SK-N-SH (cell line): ENCODE measurements at regions not wholly inside any gene's neighbourhood (a gene's known extent, or its start where the extent isn't known, plus 50 kb on each side); places are given as distances from the start of the nearest gene placed in this dataset.

ENCODE experiments used
- CTCF ChIA-PET: fragments of 300-600, 350-600 bp; formaldehyde crosslinking; extraction: SDS; loops from one replicate; lab custom pipeline; 2021; lab: Yijun Ruan, JAX
- POLR2A ChIA-PET: fragments of 350-600 bp; sonication (Branson Sonifier 250); formaldehyde crosslinking; extraction: SDS; loops from one replicate; lab custom pipeline; 2020; ENCODE audit warnings: antibody characterized with exemption, inconsistent platforms; lab: Yijun Ruan, JAX
- DNase-seq: peaks from one replicate; pipeline ENCODE4 v3.0.0; 2012
- H2AFZ ChIP-seq: fragments of 200-600 bp; sonication (generic); 2 replicates; pipeline ENCODE4 v1.8.1; 2016; ENCODE audit warnings: antibody characterized with exemption, mild to moderate bottlenecking, low read depth
- H3F3A ChIP-seq: fragments of 200-600 bp; sonication (generic); replicated peaks from 2 replicates; pipeline ENCODE3; 2016; ENCODE audit warnings: antibody characterized with exemption, mild to moderate bottlenecking; ENCODE audit not compliant: insufficient read depth
- H3K27ac ChIP-seq, 2 experiments: fragments of 200-500 bp in 1 of 2; fragments of 200-600 bp in 1 of 2; sonication (Bioruptor generic) in 1 of 2; sonication (generic), shearing (Covaris generic) in 1 of 2; 2 replicates each; pipeline versions ENCODE4 v1.5.1 to v1.6.1; 2014 to 2016; ENCODE audit warnings: low read depth in 2 of 2, inconsistent platforms in 1 of 2, low read length in 1 of 2, mild to moderate bottlenecking in 1 of 2, mixed read lengths in 1 of 2
- H3K27me3 ChIP-seq: fragments of 200-600 bp; sonication (generic), shearing (Covaris generic); 2 replicates; pipeline ENCODE4 v1.6.1; 2016; ENCODE audit warnings: mixed run types; ENCODE audit not compliant: insufficient read depth
- H3K36me3 ChIP-seq, 2 experiments: fragments of 200-500 bp in 1 of 2; fragments of 200-600 bp in 1 of 2; sonication (Bioruptor generic) in 1 of 2; sonication (generic) in 1 of 2; replicated peaks in 1 of 2; 2 replicates each; pipeline versions ENCODE3 to v1.5.1; 2014 to 2016; ENCODE audit warnings: low read length in 1 of 2, mild to moderate bottlenecking in 1 of 2; ENCODE audit not compliant: insufficient read depth in 2 of 2, control insufficient read depth in 1 of 2
- H3K4me1 ChIP-seq, 2 experiments: fragments of 200-500 bp in 1 of 2; fragments of 200-600 bp in 1 of 2; sonication (Bioruptor generic) in 1 of 2; sonication (generic), shearing (Covaris generic) in 1 of 2; 2 replicates each; pipeline versions ENCODE4 v1.5.1 to v1.6.1; 2014 to 2016; ENCODE audit warnings: low read depth in 1 of 2, low read length in 1 of 2, mixed run types in 1 of 2; ENCODE audit not compliant: insufficient read depth in 2 of 2, control insufficient read depth in 1 of 2
- H3K4me2 ChIP-seq: fragments of 200-600 bp; sonication (generic), shearing (Covaris generic); 2 replicates; pipeline ENCODE4 v1.6.1; 2017; ENCODE audit warnings: mixed run types
- H3K4me3 ChIP-seq, 2 experiments: fragments of 200-500 bp in 1 of 2; fragments of 200-600 bp in 1 of 2; sonication (Bioruptor generic) in 1 of 2; sonication (generic), shearing (Covaris generic) in 1 of 2; 2 replicates each; pipeline versions ENCODE4 v1.5.1 to v1.8.1; 2014 to 2016; ENCODE audit warnings: low read depth in 2 of 2, inconsistent platforms in 1 of 2, low read length in 1 of 2, mild to moderate bottlenecking in 1 of 2, mixed read lengths in 1 of 2, moderate library complexity in 1 of 2
- H3K79me2 ChIP-seq: fragments of 200-600 bp; sonication (generic); 2 replicates; pipeline ENCODE4 v1.8.1; 2017; ENCODE audit warnings: mild to moderate bottlenecking; ENCODE audit not compliant: insufficient read depth
- H3K9ac ChIP-seq: fragments of 200-600 bp; sonication (generic); 2 replicates; pipeline ENCODE4 v1.6.1; 2017; ENCODE audit warnings: mixed run types
- H3K9me2 ChIP-seq: fragments of 200-600 bp; sonication (generic); 2 replicates; pipeline ENCODE4 v1.6.1; 2017; ENCODE audit warnings: mixed run types
- H3K9me3 ChIP-seq: fragments of 200-600 bp; sonication (generic); 2 replicates; pipeline ENCODE4 v1.6.1; 2017; ENCODE audit warnings: mixed run types, mild to moderate bottlenecking, moderate library complexity
- H4K20me1 ChIP-seq: fragments of 200-600 bp; sonication (generic); 2 replicates; pipeline ENCODE4 v1.6.1; 2017; ENCODE audit warnings: mild to moderate bottlenecking, mixed run types; ENCODE audit not compliant: insufficient read depth
- CHD2 ChIP-seq: fragments of 150-350 bp; IDR thresholded peaks from 2 replicates; pipeline ENCODE4 v1.6.1; 2018; ENCODE audit warnings: low read length; ENCODE audit not compliant: partially characterized antibody
- ELF1 ChIP-seq: IDR thresholded peaks from 2 replicates; pipeline ENCODE4 v1.4.0; 2012
- EP300 ChIP-seq, 2 experiments: IDR thresholded peaks; 2 replicates each; pipeline versions ENCODE4 v1.4.0 to v1.6.1; 2012; ENCODE audit warnings: borderline replicate concordance in 1 of 2, low read depth in 1 of 2, low read length in 1 of 2
- IRF3 ChIP-seq: fragments of 150-350 bp; IDR thresholded peaks from 2 replicates; pipeline ENCODE4 v1.6.1; 2016; ENCODE audit warnings: mild to moderate bottlenecking, low read depth, low read length
- PBX3 ChIP-seq: IDR thresholded peaks from 2 replicates; pipeline ENCODE4; 2012
- RAD21 ChIP-seq: IDR thresholded peaks from 2 replicates; pipeline ENCODE4 v1.6.1; 2012; ENCODE audit warnings: mild to moderate bottlenecking, low read length
- SIN3A ChIP-seq: IDR thresholded peaks from 2 replicates; pipeline ENCODE4 v1.6.1; 2012; ENCODE audit warnings: low read depth, mild to moderate bottlenecking, low read length, moderate library complexity, borderline replicate concordance
- WGBS: methylation state at CpG from one replicate; pipeline ENCODE4 v1.1.6; 2017; ENCODE audit warnings: low lambda C conversion rate; 5-methylcytosine and 5-hydroxymethylcytosine counted together

GRCh38 chr22:33971561-33971961 lies 51.3 kb upstream of the LARGE1 start:
- 4% methylated on average over 4 of the region's 4 CpGs for WGBS
- Histone ChIP-seq H3K27me3 (no peaks in the 10 kb centered on the region), H4K20me1 (no peaks in the 10 kb centered on the region), H3K27ac (no peak overlapping the region), H3K9ac (no peak overlapping the region), H3K9me3 (no peaks in the 10 kb centered on the region), H3K36me3 (no peaks in the 10 kb centered on the region), H3K4me3 (no peak overlapping the region), H3K79me2 (no peaks in the 10 kb centered on the region), H3K4me2 (no peak overlapping the region), H3F3A (no peaks in the 10 kb centered on the region), H2AFZ (no peak overlapping the region), H3K9me2 (no peaks in the 10 kb centered on the region), H3K4me1 (no peaks in the 10 kb centered on the region)
- no peak for TF ChIP-seq IRF3
- no peak for TF ChIP-seq CHD2
- TF ChIP-seq RAD21: no peak
- no peak for TF ChIP-seq PBX3
- ChIA-PET CTCF (interaction anchor here (1.2 kb wide), 1 partner anchor 48 kb away, joined by 3 read pairs; no protein-coding TSS in a partner anchor), POLR2A (no interaction called here)
- DNase-seq: no peak

GRCh38 chr22:33975841-33976240 lies 55.6 kb upstream of the LARGE1 start:
- no peak overlapping the region for H3K9ac ChIP-seq
- H4K20me1 ChIP-seq: no peaks in the 10 kb centered on the region
- no peaks in the 10 kb centered on the region for H3K9me2 ChIP-seq
- 10% methylated on average over 3 of the region's 3 CpGs for WGBS
- H3K4me3 ChIP-seq: no peak overlapping the region
- H3K27me3 ChIP-seq: no peaks in the 10 kb centered on the region
- TF ChIP-seq CHD2 (no peak), PBX3 (no peak), SIN3A (no peak), IRF3 (no peak), ELF1 (no peak), EP300 (IDR thresholded peaks at IDR 0.05; ENCODE audit: borderline replicate concordance in 1 of 2, low read depth in 1 of 2, low read length in 1 of 2) (no peak)
- no peak overlapping the region for H3K27ac ChIP-seq
- H3K4me1 ChIP-seq: no peaks in the 10 kb centered on the region
- ChIA-PET CTCF (interaction anchor here (0.6 kb wide), 1 partner anchor 15 kb away, joined by 3 read pairs; no protein-coding TSS in a partner anchor), POLR2A (no interaction called here)
- H3F3A ChIP-seq: no peaks in the 10 kb centered on the region
- no peaks in the 10 kb centered on the region for H3K79me2 ChIP-seq
- H2AFZ ChIP-seq: no peak overlapping the region
- H3K36me3 ChIP-seq: no peaks in the 10 kb centered on the region
- no peak overlapping the region for H3K4me2 ChIP-seq
- H3K9me3 ChIP-seq: no peaks in the 10 kb centered on the region
- no peak for DNase-seq
